C4-2B (cell line): ENCODE measurements at regions not wholly inside any gene's neighbourhood (a gene's known extent, or its start where the extent isn't known, plus 50 kb on each side); places are given as distances from the start of the nearest gene placed in this dataset.

Experiments used
- ZFX ChIP-seq: fragments of 450-650 bp; IDR thresholded peaks from 2 replicates; pipeline ENCODE4 v1.6.1; 2017
- TF ChIP-seq, protein P1 (sequence below): fragments of 450-650 bp; conservative IDR thresholded peaks from 2 replicates; pipeline ENCODE4 v1.5.1; 2017; ENCODE audit warnings: mild to moderate bottlenecking

GRCh38 chr5:45795458-45795857 lies 99.3 kb upstream of the HCN1 start:
- TF ChIP-seq, protein P1, sequence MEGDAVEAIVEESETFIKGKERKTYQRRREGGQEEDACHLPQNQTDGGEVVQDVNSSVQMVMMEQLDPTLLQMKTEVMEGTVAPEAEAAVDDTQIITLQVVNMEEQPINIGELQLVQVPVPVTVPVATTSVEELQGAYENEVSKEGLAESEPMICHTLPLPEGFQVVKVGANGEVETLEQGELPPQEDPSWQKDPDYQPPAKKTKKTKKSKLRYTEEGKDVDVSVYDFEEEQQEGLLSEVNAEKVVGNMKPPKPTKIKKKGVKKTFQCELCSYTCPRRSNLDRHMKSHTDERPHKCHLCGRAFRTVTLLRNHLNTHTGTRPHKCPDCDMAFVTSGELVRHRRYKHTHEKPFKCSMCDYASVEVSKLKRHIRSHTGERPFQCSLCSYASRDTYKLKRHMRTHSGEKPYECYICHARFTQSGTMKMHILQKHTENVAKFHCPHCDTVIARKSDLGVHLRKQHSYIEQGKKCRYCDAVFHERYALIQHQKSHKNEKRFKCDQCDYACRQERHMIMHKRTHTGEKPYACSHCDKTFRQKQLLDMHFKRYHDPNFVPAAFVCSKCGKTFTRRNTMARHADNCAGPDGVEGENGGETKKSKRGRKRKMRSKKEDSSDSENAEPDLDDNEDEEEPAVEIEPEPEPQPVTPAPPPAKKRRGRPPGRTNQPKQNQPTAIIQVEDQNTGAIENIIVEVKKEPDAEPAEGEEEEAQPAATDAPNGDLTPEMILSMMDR, result no peak; the same call in none of the 2 replicates
- no peak for TF ChIP-seq ZFX
